ENCODE measurements at regions not wholly inside any gene's neighbourhood (a gene's known extent, or its start where the extent isn't known, plus 50 kb on each side); places are given as distances from the start of the nearest gene placed in this dataset.
"Not testable (repeated sequence)": the region's sequence is repeated elsewhere in the genome, so short reads cannot be mapped to it uniquely, and the experiment has no call there.

DNA sequence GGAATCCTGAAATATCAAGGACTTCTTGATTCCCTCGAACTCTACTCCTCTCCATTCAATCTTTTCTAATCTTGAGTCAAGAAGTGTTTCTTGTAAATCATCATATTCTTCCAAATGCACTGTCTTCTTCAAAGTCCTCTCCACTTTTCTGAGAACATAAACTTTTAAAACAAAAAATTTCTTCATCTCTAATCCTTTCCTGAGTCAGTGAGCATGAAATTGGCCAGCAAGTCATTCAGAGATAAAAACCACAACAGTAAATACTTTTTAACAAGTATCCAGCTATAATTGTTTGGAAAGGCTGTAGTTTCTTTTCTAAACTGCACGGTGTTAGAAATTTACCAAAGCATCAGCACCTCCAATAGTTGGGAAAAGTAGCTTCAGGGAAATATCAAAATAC, 312.6 kb upstream of the GALNT5 start:
- no peak for DNase-seq

GRCh38 chr2:156947261-156947660, 310.2 kb upstream of the GALNT5 start:
- DNase-seq: no peak

DNA sequence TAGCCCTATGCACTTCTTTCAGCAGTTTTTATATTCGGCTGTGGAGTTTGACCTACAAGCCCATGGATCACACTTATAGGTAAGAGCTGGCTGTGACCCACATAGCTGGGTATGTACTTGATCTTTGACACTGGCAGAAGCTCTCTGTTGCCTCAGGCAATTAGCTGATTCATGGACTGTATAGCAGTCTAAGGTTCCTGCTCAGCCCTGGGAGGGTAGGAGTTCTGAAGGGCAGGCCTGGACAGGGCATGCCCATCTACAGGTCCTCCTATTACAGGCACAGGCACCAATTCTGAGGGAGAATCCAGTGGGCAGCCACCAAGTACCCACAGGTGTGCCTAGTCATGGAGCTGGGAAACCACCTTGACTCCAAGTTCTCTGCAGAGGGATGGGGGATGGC, 301.8 kb upstream of the GALNT5 start:
- DNase-seq: no peak

DNA sequence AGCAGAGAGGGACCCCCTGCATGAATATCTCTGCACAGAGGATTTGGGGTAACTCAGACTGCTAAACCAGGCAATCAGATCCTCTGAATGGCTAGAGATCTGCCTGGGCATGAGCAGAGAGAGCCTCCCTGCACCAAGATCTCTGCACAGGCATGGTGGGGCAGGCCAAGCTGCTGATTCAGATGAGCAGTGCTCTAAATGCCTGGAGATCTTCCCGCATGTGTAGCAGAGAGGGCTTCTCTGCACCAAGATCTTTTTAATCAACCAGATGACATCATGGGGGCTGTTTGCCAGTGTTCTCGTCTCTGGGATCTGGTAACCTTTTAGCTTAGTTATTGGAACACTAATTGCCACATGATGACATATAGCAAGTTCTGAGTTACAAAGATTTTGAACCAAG, 301.3 kb upstream of the GALNT5 start:
- DNase-seq: no peak

- DNase-seq: no peak
Measured at GRCh38 chr2:156958374-156958773, 299.1 kb upstream of the GALNT5 start.

- DNase-seq: no peak
Measured at GRCh38 chr2:156959481-156959880, 298.0 kb upstream of the GALNT5 start.

- DNase-seq: no peak
Measured at GRCh38 chr2:156982615-156983014, 274.9 kb upstream of the GALNT5 start.

- DNase-seq: no peak
Measured at GRCh38 chr2:156986339-156986988, 271.0 kb upstream of the GALNT5 start.

DNA sequence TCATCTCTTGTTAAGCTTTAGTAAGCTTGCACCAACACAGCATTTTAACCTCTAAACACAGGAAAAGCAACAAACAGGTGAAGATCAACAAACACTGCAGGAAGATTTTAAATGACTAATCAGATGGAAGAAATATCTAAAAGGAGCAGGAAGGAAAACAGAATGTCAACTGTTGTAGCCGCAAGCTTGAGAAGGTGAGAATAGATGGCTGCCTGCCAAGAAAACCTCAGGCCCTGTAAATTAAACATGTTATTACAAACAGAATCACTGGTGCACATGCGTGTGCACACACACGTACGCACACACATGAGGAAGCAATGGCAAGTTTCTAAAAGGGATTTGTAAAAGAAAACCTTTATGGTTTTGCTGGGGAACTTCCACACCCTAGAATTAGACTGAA, 257.8 kb upstream of the GALNT5 start:
- no peak for DNase-seq

DNA sequence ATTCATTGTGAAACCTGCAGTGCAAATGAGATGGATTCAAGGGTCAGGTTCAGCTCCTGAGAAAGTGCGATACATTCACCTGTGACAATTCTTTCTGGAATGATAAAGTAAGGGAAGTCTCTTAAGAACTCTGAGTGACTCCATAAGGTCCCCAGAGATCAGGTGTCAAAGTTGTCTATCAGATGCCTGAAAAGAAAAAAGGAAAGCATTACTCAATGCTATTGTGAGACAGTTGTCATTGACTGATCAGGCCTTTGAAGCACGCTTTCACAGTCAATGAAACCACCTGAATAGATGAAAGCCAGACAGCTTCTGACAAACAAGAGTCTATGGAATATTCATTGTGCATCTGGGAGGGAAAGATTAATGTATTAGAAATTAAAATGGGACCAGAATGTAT, 252.7 kb upstream of the GALNT5 start:
- no peak for DNase-seq

GRCh38 chr2:157015015-157015575, 242.4 kb upstream of the GALNT5 start:
- DNase-seq: no peak

DNA sequence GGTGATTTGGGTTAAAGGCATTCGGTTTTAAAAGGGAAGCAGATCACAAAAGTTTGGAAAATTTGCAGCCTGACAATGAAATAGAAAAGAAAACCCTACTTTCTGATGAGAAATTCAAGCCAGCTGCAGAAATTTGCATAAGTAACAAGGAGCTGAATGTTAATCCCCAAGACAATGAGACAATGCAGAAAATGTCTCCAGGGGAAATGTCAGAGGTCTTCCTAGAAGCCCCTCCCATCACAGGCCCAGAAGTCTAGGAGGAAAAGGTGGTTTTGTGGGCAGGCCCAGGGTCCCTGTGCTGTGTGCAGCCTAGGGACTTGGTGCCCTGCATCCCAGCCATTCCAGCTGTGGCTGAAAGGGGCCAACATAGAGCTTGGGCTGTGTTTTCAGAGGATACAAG, 234.2 kb upstream of the GALNT5 start:
- DNase-seq: not testable (repeated sequence)

GRCh38 chr2:157024129-157024528, 233.4 kb upstream of the GALNT5 start:
- DNase-seq: no peak

GRCh38 chr2:157032017-157032416, 225.5 kb upstream of the GALNT5 start:
- DNase-seq: no peak

DNA sequence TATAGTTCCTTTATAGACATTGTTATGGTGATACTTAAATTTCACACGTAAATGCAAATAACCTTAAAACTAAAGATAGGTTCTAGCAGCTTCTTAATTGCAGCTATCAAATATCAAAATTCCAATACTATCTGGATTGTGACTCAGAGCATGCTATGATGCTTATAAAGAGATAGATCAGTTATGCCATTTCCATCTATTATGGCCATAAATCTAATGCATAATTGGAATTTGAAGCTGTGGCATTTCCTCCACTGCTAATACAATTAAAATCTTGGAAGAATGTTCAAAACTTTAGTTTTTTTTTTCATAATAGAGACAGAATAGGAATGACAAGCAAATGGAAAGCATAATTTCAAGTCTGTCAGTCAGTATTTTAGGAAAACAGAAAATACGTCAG, 220.8 kb upstream of the GALNT5 start:
- no peak for DNase-seq

- DNase-seq: no peak
Measured at GRCh38 chr2:157043786-157044185, 213.7 kb upstream of the GALNT5 start.

DNA sequence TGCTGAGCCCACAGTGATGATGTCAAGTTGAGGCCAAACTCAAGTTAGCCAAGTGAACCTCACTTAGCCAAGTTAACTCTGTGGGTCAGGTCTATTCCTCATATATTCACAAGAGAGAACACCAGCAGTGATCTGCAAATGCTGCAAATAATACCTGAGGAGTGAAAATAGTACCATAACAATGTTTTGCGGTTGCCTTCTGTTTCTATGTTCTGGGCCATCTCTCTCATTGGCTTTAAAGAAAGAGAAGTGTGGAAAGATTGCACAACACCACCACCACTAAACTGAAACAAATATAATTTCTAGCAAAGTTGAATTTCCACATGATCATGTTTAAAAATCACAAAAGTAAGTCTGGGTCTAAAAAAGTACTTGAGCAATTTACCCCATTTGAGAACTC, 211.1 kb upstream of the GALNT5 start:
- DNase-seq: no peak

DNA sequence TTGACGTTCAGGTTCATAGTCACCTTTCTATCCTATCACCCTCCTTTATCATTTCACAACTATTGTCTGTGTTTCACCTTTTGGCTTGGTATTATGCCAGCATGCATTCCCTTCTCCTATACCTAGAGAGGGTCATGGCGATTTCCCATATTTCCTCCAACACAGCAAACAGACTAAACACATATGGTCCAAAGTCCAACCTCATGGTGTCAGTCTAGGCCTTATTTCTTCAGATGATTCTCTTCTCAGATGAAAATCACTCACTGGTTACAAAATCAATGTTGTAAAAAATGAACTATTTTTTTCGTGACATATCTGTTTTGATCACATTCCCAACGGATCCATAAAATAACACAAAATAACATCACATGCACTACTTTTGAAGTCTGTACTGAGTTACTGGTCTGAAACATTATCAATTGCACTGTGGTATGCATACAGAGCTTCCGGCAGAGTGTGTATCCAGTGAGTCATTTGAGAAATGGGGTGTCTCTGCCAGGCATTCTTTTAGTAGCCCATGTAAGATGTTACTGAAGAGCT, 204.8 kb upstream of the GALNT5 start:
- DNase-seq: no peak

DNA sequence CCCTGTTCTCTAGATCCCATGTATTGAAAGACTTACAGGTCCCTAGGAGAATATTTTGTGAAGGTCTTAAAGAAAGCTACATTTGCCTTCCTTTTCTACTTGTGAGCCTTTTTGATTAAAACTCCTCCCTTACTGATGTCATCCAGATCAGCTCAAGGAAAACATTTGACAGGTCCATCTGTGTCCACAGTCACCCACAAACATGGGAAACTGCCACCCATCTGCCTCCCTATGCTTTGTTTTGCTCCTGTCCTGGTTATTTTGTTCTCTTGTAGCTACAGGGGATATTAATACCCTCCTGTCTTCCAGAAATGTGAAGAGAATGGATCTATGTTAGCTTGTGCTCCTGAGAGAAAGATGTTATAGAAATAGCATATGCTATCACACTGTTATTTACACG, 203.6 kb upstream of the GALNT5 start:
- no peak for DNase-seq

DNA sequence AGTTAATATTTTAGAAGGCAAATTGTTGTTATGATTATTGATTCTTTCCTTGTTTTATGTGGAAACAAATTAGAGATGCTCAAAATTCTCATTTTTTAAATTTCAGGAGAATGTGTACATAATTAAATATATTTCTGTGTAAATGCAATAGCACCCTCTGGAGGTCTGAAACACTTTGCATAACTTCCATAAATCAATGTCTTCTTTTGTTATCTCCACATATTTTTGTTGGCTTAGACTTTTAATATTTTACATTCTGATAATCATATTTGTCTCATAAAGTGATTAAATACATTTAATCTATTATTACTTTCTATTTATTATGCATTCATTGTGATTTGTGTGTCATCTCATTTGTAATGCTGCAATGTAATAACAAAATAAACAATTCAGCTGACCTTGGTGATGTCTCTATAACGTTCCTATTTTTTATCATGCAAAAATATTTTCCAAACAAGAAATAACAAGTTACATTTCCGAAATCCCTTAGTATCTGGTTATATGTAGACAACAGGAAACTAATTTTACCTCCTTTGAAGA, 201.8 kb upstream of the GALNT5 start:
- DNase-seq: no peak

- DNase-seq: no peak
Measured at GRCh38 chr2:157056200-157056676, 201.3 kb upstream of the GALNT5 start.

DNA sequence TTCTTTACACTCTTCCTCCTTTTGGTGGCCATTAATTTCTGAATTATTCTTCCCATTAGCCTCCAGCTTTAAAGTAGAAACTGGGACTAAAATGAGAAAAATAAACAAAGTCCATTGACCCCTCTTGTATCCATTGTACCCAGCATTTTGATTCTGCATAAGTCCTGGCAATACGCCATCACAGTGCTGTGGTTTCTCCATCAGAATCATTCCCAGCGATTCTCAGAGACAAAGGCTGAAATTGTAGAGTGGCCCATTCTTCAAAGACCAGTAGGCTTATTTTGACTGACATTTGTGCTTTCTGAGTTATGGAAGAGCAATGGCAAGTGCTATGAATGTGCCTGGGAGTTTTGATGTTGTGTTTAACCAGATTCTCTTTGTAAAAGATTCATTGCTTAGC, 199.3 kb upstream of the GALNT5 start:
- DNase-seq: no peak

DNA sequence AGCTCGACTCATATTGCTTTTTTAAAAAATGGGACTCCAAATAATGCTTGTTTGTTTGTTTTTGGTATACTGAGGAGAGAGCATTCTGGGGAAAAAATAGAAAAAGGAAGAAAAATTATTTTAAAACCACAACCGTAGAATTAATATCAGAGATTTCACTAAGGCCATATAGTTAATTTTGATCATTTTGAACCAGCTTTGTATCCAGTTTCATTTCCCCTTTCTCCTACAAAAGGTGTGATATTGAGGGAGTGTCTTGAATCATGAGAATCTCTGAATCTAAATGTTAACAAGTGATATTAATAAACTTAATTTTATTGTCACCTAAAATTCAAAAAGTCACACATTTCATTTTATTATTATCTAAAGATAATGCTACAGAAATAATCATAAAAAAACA, 198.5 kb upstream of the GALNT5 start:
- DNase-seq: no peak

DNA sequence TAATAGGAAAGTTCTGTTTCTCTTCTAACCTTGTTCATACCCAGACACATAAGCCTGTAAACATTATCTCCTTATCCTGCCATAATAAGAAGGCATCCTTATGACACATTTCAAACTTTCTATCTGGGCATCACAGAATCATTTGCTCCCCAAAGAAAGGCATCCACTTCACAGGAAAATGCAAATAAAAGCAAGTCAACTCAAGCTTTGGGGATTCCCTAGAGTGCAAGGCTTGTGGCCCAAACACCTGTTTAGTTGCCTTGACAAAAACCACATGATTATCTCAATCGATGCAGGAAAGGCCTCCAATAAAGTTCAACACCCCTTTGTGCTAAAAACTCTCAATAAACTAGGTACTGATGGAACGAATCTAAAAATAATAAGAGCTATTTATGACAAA, 195.7 kb upstream of the GALNT5 start:
- DNase-seq: no peak

- DNase-seq: no peak
Measured at GRCh38 chr2:157067562-157067961, 189.9 kb upstream of the GALNT5 start.
